Left lung (tissue), 4 donors: ENCODE measurements at regions not wholly inside any gene's neighbourhood (a gene's known extent, or its start where the extent isn't known, plus 50 kb on each side); places are given as distances from the start of the nearest gene placed in this dataset.

ENCODE experiments used
- ATAC-seq: fragments of 200-7000 bp; cut with Tn5 transposase; one replicate; pipeline ENCODE4 v1.9.1; 2020; ENCODE audit warnings: moderate library complexity
- DNase-seq, 4 donors: peaks; one replicate each; pipeline ENCODE4 v3.0.0-alpha.2; 2013 to 2020
- H3K27ac ChIP-seq, 2 donors: fragments of 200-600 bp; sonication (generic) in 1 of 2; one replicate each; pipeline versions ENCODE4 v1.5.0 to v1.8.0; 2020 to 2021
- H3K27me3 ChIP-seq, 2 donors: fragments of 200-600 bp; sonication (generic) in 1 of 2; one replicate each; pipeline versions ENCODE4 v1.5.0 to v1.8.0; 2020 to 2021
- H3K36me3 ChIP-seq, 2 donors: fragments of 200-600 bp; sonication (generic) in 1 of 2; one replicate each; pipeline versions ENCODE4 v1.5.0 to v1.8.0; 2020 to 2021
- H3K4me1 ChIP-seq, 2 donors: fragments of 200-600 bp; one replicate each; pipeline ENCODE4 v1.8.0; 2021
- H3K4me3 ChIP-seq, 2 donors: fragments of 200-600 bp; sonication (generic) in 1 of 2; one replicate each; pipeline versions ENCODE4 v1.5.0 to v1.8.0; 2020 to 2021; ENCODE audit warnings: mild to moderate bottlenecking in 1 of 2
- H3K9me3 ChIP-seq, 2 donors: fragments of 200-600 bp; sonication (generic) in 1 of 2; one replicate each; pipeline versions ENCODE4 v1.5.0 to v1.8.0; 2020 to 2021
- CTCF ChIP-seq, 2 donors: fragments of 200-600 bp; sonication (generic) in 1 of 2; IDR thresholded peaks; one replicate each; pipeline versions ENCODE4 v1.5.0 to v1.8.0; 2021; ENCODE audit warnings: antibody characterized with exemption in 2 of 2
- intact Hi-C, 2 donors: fragments of 100-400 bp; cut with DNase I; formaldehyde crosslinking; loops; one replicate each; pipeline versions ENCODE4 v1.11.2 to v1.14.2; 2022
- donor health status: DM: no; HTN: yes; CAD: no.
- donor health status: DM: no; HTN: no; CAD: no.

- H3K27ac ChIP-seq: no peak overlapping the region
- DNase-seq (no peak), ATAC-seq (no peak)
- no peaks in the 10 kb centered on the region for H3K9me3 ChIP-seq
- no peak overlapping the region for H3K4me3 ChIP-seq
- H3K4me1 ChIP-seq: no peaks in the 10 kb centered on the region
- intact Hi-C loops: no loop called here
- no peaks in the 10 kb centered on the region for H3K27me3 ChIP-seq
- TF ChIP-seq CTCF (IDR thresholded peaks at IDR 0.05): no peak
- H3K36me3 ChIP-seq: no peaks in the 10 kb centered on the region
Measured at GRCh38 chr13:86080340-86080995, 281.2 kb upstream of the SLITRK6 start.

DNA sequence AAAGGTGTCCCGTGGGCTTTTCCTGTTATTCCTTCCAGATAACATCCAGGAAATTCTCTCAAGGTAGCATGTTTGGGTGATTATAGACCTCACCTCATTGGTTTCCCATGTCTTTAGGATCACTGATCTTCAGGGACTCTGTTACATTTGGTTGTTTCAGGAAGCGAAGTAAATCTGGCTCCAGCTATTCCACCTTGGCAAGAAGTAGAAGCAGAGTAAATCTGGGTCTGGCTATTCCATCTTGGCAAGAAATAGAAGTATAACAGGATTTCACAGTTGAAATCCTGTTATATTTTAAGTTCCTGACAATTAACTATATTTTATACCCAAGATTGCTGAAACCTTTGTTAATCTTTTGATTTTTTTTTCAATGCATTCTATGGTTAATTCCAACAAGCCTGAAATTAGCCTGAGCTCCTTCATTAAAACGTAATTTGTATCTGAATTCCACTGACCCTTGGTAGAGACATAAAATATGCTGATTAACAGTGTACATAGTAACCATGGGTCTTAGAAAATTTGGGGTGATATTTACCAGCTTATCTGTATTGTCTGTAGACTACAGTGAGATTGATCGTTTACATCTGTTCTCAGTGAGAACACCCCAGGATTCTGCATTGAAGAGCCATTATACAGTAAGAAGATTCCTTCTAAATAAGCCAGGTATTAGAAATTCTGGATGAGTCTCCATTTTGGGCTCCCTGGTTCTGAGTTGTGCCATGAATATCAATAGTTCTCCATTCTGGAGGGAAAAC, 267.6 kb upstream of the SLITRK6 start:
- H3K4me1 ChIP-seq: no peaks in the 10 kb centered on the region
- no peak overlapping the region for H3K27ac ChIP-seq
- peak in 2 of 4 donors; percentile 14 to 17 for DNase-seq
- intact Hi-C loops: no loop called here
- TF ChIP-seq CTCF (IDR thresholded peaks at IDR 0.05): no peak
- peaks cover 0 to 8% of the 10 kb centered on the region in 2 donors for H3K9me3 ChIP-seq
- H3K27me3 ChIP-seq: no peaks in the 10 kb centered on the region
- no peak for ATAC-seq
- H3K36me3 ChIP-seq: no peaks in the 10 kb centered on the region
- no peak overlapping the region for H3K4me3 ChIP-seq

GRCh38 chr13:86052141-86052540, 252.9 kb upstream of the SLITRK6 start:
- ATAC-seq: no peak
- Histone ChIP-seq H3K9me3 (peaks cover 0 to 23% of the 10 kb centered on the region in 2 donors), H3K27me3 (no peaks in the 10 kb centered on the region), H3K4me3 (no peak overlapping the region), H3K27ac (no peak overlapping the region), H3K36me3 (no peaks in the 10 kb centered on the region), H3K4me1 (no peaks in the 10 kb centered on the region)
- DNase-seq: no peak
- intact Hi-C loops: no loop called here
- no peak for TF ChIP-seq CTCF (IDR thresholded peaks at IDR 0.05)

GRCh38 chr13:86051134-86052103, 252.2 kb upstream of the SLITRK6 start:
- DNase-seq (no peak), ATAC-seq (no peak)
- TF ChIP-seq CTCF (IDR thresholded peaks at IDR 0.05): no peak
- intact Hi-C loops: no loop called here
- Histone ChIP-seq H3K4me1 (no peaks in the 10 kb centered on the region), H3K9me3 (peaks cover 0 to 23% of the 10 kb centered on the region in 2 donors), H3K36me3 (no peaks in the 10 kb centered on the region), H3K27me3 (no peaks in the 10 kb centered on the region), H3K4me3 (no peak overlapping the region), H3K27ac (no peak overlapping the region)
